ENCODE measurements at regions not wholly inside any gene's neighbourhood (a gene's known extent, or its start where the extent isn't known, plus 50 kb on each side); places are given as distances from the start of the nearest gene placed in this dataset.
A peak's percentile ranks its signal among the peaks of the same experiment; 100 is the strongest.

DNA sequence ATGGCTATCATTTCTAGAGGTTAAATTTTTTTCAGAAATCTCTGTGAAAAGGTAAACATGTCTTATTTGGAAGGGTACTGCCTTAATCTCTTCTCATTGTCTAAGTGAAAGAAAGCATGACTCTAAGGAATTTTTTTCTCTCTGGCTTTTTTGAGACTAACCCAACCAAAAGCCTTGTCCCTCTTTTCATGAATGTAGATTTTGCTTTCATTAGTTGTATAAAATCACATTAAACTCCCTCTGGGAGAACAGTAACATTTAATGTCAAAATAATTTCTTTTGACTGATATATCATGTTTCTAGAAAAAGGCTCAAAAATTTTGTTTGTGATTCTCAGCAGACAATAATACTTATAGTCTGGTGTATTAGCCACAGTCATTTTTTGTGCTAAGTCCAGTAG is 168.4 kb upstream of the SPOPL start:
- TF ChIP-seq, protein P1, sequence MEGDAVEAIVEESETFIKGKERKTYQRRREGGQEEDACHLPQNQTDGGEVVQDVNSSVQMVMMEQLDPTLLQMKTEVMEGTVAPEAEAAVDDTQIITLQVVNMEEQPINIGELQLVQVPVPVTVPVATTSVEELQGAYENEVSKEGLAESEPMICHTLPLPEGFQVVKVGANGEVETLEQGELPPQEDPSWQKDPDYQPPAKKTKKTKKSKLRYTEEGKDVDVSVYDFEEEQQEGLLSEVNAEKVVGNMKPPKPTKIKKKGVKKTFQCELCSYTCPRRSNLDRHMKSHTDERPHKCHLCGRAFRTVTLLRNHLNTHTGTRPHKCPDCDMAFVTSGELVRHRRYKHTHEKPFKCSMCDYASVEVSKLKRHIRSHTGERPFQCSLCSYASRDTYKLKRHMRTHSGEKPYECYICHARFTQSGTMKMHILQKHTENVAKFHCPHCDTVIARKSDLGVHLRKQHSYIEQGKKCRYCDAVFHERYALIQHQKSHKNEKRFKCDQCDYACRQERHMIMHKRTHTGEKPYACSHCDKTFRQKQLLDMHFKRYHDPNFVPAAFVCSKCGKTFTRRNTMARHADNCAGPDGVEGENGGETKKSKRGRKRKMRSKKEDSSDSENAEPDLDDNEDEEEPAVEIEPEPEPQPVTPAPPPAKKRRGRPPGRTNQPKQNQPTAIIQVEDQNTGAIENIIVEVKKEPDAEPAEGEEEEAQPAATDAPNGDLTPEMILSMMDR (conservative IDR thresholded peaks at IDR 0.05; ENCODE audit: low read depth, low read length), result no peak
- no peak for DNase-seq (ENCODE audit: low read depth)
- no peak overlapping the region for H3K4me3 ChIP-seq (ENCODE audit: low read depth, low read length)

DNA sequence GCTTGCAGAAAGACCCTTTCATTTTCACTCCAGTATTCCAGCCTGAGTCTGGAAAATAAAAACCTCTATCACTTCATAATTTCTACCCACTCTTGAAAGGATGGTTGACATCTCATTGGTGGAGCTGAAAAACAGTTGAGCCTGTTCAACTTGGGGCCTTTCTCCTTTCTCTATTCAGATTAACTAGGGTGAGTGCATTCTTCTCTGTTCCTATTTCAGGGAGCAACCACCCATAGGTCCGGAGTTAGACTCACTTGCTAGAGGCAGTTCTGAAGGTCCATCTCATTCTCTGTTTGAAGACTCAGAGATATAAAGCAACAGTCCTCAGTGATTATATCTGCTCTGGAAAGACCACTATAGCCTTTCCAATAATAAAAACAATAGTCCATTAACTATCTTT is 167.9 kb upstream of the SPOPL start:
- TF ChIP-seq, protein P1 (conservative IDR thresholded peaks at IDR 0.05; ENCODE audit: low read depth, low read length), result no peak
- DNase-seq (ENCODE audit: low read depth), result no peak
- no peak overlapping the region for H3K4me3 ChIP-seq (ENCODE audit: low read depth, low read length)

DNA sequence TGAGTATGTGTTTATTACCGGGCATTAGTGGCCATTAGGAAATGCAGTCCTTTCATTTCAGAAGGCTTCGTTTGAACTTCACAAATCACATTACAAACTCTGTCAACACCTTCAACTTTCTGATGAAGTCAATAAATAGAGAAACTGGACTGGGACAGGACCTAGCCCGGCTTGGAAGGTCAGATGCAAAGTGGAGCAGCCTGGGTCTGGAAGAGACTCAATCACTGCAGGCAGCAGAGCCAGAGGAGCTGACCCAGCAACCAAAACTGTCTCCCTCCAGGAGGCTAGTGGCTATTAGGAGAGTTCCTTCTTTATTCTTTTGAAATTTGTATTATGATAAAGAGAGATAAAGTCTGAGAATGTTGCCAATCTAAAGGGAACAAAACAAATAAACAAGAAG is 167.2 kb upstream of the SPOPL start:
- no peak overlapping the region for H3K4me3 ChIP-seq (ENCODE audit: low read depth, low read length)
- TF ChIP-seq, protein P1 (conservative IDR thresholded peaks at IDR 0.05; ENCODE audit: low read depth, low read length), result no peak
- DNase-seq (ENCODE audit: low read depth), result no peak

DNA sequence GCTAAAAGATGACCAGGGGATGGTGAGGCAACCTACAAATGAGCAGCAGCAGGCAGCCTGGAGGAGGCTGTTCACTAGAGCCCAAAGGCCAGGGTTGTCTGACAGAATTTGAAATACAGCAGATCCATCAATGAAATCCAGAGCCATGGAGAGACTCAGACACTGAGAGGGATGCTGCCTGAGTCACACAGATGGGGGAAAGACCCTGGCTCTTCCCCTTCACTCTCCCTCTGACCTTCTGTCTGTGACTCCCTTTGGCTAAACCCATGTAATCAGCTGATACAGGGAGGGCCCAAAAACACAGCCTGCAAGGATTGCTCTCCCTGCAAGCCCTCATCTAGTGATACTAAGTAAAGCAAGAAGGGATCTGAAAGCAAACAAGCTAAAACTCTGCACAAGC is 166.5 kb upstream of the SPOPL start:
- TF ChIP-seq, protein P1 (conservative IDR thresholded peaks at IDR 0.05; ENCODE audit: low read depth, low read length), result no peak
- DNase-seq (ENCODE audit: low read depth), result no peak
- no peak overlapping the region for H3K4me3 ChIP-seq (ENCODE audit: low read depth, low read length)

DNA sequence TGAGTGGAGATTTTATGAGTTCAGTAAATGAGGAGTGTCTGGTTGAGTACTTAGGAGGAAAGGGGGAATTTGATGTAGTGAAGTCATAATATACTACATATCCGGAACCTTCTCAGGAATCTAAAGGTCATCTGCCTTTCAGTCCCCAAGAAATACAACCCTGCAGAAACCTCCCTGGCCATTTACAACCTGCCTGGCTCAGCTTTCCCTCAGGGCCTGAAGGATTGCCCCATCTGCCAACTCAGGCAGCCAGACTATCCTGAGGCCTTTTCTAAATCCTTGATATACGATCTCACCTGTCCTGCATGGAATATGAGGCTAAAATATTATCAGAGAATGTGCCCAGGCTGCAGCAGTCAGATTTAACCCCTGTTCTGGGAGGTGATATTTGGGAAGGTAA is 165.4 kb upstream of the SPOPL start:
- TF ChIP-seq, protein P1 (conservative IDR thresholded peaks at IDR 0.05; ENCODE audit: low read depth, low read length), result no peak
- H3K4me3 ChIP-seq (ENCODE audit: low read depth, low read length), result no peak overlapping the region
- DNase-seq (ENCODE audit: low read depth), result no peak

DNA sequence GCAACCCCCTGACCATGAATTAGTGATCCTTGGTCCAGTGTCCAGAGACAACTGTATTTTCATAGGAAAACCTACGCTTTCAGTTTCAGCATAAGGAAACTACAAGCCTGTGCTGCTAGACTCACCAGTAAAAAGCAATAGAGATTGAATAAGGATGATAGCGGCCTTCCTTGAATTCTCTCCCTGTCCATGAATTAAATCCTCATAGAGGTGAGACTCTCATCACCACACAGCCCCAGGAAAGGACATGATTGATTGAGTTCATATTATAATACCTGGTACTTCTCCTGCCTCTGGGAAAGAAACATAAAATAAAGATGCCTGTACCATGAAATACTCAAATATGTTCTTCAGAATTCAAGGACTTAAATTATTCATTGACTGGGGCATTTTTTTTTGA is 146.3 kb upstream of the SPOPL start:
- H3K4me3 ChIP-seq (ENCODE audit: low read depth, low read length), result no peak overlapping the region
- TF ChIP-seq, protein P1 (conservative IDR thresholded peaks at IDR 0.05; ENCODE audit: low read depth, low read length), result no peak
- no peak for DNase-seq (ENCODE audit: low read depth)

DNA sequence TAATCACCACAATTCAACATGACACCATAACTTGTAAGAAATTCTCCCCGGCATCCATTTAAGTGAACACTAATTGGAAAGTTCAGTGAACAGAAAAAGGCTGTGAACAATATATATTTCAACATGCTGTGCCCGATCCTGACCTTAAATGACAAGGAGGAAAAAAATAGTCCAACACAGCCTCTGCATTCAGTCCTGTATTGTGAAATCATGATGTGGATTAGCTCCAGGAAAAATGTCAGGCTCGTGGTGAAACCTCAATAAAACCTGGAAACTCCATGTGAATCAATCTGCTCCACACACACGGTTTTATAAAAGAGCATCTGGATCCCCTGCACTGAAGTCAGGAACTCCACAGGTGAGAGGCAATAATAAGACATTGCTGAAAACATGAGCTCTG is 145.4 kb upstream of the SPOPL start:
- TF ChIP-seq, protein P1 (conservative IDR thresholded peaks at IDR 0.05; ENCODE audit: low read depth, low read length), result no peak
- H3K4me3 ChIP-seq (ENCODE audit: low read depth, low read length), result no peak overlapping the region
- peak; percentile 68 for DNase-seq (ENCODE audit: low read depth)

Measured in epithelial cell of proximal tubule (primary cell).